IPS DF 4.7 (cell line): ENCODE measurements at regions not wholly inside any gene's neighbourhood (a gene's known extent, or its start where the extent isn't known, plus 50 kb on each side); places are given as distances from the start of the nearest gene placed in this dataset.
"Not testable (repeated sequence)": the region's sequence is repeated elsewhere in the genome, so short reads cannot be mapped to it uniquely, and the experiment has no call there.

Experiments used
- DNase-seq: peaks from one replicate; pipeline ENCODE4 v3.0.0-alpha.2; 2013; ENCODE audit warnings: low spot score; ENCODE audit errors: extremely low read depth

DNA sequence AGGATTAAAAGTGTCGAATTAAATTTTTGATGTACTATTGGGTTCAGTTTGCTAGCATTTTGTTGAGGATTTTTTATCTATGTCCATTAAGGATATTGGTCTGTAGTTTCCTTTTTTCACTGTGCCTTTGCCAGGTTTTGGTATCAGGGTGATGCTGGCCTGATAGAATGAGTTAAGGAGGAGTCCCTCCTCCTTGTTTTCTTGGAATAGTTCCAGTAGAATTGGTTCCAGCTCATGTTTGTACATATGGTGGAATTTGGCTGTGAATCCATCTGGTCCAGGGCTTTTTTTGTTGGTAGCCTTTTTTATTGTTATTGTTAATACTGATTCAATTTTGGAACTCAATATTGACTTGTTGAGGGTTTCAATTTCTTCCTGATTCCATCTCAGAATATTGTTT lies 141.8 kb downstream of the SIM1 start:
- no peak for DNase-seq

DNA sequence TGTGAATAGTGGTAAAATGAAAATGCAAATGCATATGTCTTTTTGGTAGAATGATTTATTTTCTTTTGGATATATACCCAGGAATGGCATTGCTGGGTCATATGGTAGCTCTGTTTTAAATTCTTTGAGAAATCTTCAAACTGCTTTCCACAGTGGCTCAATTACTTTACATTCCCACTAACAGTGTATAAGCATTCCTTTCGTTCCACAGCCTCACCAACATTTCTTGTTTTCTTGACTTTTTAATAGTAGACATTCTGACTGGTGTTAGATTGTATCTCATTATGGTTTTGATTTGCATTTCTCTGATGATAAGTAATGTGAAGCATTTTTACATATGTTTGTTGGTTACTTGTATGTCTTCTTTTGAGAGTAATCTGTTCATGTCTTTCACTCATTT lies 144.0 kb downstream of the SIM1 start:
- no peak for DNase-seq

DNA sequence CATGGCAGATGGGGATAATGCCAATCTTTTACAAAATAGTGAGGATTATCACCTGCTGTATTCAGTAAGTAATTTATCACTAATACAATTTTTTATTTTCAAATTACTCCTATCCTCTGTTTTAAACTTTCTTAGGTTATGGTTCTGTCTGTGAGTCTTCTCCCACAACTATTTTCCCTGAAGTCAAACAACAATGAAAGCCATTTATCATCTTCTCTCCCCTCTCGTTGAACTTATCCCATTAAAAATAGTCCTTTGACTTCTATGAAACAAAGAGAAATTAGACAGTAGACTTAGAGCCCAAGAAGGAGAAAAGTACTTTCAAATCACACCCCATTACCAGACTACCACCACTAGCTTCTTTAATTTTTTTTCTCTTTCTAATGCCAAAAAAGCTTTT lies 147.7 kb downstream of the SIM1 start:
- DNase-seq = no peak

DNA sequence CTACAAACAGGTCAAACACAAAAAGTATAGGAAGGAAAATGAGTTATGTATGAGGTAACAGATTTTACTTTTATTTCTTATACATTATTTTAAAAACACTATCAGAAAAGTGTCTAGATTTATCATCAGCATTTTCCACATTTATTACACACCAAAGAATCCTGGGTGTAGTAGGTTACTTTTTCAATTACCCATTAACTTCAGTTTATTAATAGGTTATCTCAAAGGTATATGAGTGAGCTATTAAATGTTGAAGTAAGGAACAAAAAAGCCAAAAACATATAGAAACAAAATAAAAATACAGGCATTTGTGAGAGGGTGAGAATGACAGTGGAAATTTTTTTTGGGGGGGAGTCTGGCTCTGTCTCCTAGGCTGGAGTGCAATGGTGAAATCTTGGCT lies 150.5 kb downstream of the SIM1 start:
- DNase-seq = no peak

DNA sequence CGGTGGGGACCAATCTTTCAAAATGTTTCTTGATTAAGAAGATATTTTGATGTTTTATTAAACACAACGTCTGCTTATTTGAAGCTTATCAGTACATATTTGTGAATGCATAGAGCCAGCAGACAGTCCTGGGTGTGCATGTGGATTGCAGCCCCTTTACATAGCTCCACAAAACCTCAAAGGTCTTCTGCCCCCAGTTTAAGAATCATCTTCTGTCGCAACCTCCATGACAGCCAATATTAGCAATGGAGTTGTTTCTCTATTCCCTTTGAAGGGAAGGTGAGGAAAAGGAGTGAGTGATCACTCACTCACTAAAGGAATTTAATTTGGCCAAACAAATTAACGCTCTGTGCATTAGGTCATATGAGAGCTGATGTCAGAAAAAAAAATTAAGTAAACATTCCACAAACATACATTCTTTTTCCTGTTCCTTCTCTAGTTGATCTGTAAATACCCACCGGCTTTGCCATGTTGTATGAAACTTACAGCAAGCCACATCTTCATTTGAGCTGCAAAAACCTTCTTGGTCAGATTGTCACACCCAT lies 152.9 kb downstream of the SIM1 start:
- no peak for DNase-seq

DNA sequence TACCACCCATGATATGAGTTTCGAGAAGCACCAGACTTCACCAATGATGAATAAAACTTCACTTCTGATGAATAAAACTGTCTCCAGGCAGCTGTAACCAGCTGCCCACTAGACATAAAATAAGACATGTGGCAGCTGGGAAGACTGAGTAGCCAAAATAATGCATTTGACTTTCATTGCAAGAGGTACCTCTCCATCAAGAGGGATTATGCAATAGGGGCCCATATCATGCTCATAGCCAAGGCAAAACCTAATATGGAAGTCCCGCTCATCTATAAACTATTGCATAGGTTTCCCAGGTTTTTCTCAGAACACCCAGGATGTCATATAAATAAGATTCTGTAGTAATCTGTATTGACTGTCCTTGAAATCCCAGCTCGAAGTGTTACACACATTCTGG lies 155.5 kb downstream of the SIM1 start:
- DNase-seq = no peak

DNA sequence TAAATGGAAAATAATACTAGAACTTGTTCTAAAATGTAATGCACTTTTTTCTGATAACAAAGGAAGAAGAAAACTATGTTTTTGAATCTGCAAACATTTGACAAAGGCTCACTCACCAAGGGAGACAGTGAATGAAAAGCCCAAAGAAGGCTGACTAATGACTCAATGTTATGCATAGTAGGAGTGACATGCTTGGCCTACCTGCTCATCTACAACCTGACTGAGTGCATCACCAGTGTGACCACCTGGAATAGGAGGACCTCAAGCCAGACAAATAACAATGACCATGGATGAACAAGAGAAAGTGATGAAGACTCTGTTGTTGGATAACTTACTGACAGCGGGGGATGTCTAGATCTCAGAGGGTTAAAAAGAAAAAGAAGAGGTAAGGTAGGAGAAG lies 157.2 kb downstream of the SIM1 start:
- no peak for DNase-seq

DNA sequence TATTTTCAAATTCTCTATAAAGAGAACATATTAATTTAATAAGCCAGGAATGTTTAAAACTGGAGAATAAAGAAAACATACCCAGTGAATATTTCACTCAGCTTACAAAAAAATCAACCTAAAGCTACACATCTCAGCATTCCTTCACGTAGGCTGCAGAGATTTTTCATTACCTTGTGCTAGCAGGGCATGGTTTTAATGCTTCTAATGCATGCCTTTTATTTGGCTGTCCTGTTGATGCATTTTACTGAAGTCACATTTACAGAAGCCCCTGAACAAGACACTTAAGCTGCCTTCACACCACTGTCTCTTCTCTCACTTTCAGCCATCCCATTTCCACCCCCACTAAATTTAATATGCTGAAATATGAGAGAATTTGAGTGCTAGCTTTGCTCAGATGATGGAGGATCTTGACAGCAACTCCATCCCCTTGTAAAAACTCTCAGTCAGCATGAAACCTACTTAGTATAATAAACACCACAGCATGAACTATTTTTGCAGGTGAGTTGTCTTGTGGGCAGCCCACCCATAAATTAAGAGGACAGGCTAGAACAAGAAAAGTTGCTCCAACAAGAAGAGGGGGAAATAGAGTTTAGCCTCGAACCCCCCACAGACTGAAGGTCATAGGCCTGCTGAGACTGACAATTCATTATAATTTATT lies 159.4 kb downstream of the SIM1 start:
- DNase-seq = no peak

DNA sequence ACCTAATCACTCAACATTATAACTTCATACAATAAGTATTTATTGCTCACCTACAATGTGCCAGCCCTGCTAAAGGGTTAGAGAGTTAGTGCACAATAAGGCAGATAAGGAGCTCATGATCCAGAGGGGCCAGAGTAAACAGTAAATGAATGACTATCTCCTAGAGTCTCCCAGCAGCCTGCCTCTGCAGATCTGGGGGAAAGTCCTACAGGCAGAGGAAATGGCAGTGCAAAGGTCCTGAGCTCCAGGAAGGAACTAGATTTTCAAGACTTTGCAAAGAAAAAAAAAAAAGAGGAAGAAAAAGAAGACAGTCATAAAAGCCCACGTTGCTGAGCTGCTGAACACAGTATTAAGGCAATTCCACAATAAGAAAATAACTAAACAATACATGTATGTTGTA lies 160.1 kb downstream of the SIM1 start:
- DNase-seq = no peak

DNA sequence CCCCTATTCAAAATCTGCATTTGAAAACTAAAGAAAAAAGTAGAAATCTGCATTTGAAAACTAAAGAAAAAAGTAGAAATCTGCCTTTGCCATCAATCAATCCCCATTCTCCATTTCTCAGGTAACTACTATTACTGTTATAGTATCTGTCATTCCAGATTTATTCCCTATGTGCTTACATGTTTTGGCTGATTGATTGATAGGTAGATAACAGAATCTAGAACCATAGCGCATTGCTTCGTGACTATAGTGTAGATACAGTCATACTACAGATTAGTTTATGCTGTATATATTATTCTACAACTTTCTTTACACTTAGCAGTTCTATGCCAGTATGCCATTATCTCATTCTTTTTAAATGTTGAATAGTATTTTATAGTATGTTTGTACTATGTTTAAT lies 163.0 kb downstream of the SIM1 start:
- DNase-seq = no peak

DNA sequence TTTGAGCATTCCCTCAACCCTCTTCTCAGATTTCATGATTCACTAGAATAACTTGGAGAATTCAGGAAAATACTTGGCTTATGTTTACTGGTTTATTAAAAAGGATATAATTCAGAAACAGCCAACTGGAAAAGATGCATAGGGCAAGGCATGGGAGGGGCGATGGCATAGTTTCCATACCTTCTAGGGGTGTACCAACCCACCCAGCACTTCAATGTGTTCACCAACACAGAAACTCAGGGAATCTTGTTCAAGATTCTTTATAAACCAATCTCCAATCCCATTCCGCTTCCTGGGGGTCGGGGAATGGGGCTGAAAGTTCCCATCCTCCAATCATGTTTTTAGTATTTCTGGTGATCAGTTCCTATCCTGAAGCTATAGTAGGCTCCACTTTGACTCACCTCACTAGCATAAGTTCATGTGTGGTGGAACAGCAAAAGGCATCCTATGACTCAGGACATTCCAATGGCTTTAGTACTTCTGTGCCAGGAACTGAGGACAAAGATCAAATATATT lies 164.4 kb downstream of the SIM1 start:
- DNase-seq = no peak

DNA sequence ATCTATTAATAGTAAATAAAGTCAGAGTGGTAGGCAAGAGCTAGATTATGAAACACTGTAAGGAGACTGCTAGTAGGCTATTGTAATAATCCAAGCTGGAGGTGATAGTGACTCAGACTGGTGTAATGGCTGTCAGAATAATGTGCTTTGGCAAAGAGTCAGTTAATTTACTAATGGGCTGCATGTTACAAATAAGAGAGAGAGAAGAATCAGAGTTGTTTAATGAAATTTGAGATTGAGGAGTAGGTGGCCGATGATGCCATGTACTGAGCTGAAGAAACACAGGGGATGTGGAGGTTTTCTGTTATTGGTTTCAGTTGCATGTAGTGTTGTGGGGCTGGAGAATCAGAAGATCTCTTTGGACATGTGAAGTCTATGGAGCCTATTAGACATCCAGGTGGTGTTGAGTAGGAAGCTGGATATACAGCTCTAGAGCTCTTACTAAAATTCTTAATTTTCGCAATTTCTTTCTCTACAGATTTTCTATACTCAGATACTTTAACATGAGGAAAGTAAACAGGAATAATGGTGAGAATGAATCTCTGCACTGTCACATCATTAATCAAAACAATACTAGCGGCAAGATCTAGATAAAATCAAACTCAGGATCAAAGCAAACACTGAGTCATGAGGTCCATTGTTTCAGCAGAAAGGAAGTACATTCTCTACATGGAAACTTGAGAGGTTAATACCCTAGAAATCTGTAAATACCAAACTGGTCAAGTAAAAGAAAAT lies 167.7 kb downstream of the SIM1 start:
- no peak for DNase-seq

DNA sequence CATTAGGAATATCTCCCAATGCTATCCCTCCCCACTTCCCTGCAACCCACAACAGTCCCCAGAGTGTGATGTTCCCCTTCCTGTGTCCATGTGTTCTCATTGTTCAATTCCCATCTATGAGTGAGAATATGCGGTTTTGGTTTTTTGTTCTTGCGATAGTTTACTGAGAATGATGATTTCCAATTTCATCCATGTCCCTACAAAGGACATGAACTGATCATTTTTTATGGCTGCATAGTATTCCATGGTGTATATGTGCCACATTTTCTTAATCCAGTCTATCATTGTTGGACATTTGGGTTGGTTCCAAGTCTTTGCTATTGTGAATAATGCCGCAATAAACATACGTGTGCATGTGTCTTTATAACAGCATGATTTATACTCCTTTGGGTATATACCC lies 169.5 kb downstream of the SIM1 start:
- DNase-seq = not testable (repeated sequence)

DNA sequence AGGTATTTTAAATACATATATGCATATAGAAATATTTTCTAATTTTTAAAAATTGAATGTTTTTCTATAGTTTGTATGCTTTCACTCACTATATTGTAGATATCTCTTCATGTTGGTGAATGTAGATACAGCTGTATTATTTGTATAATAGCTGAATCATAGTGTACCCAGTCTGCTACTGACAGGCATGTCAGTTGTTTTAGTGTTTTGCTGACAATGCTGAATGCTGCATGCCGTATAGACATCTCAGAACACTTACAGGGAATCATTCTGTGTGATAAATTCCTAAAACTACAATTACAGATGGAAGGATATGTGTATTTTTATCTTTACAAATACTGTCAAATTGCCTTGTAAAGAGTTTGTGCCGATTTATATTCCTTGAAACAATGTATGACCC lies 175.4 kb downstream of the SIM1 start:
- DNase-seq = no peak

DNA sequence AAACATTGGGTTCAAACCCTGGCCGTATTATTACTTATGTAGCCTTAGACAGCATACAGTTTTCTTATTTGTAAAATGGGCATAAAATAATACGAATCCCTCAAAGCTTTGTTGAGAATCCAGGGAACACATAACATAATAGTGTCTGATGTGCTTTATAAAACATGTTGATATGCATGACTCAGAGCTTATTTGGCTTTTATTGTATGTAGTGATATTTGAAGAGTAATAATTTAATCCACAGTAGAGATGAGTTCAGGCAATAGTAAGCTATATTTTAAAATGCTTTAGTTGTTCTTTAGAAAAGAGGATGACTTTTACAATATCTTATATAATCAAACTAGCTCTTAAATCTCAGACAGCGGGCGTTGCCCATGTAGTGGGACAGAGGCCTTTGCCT lies 176.4 kb downstream of the SIM1 start:
- no peak for DNase-seq

DNA sequence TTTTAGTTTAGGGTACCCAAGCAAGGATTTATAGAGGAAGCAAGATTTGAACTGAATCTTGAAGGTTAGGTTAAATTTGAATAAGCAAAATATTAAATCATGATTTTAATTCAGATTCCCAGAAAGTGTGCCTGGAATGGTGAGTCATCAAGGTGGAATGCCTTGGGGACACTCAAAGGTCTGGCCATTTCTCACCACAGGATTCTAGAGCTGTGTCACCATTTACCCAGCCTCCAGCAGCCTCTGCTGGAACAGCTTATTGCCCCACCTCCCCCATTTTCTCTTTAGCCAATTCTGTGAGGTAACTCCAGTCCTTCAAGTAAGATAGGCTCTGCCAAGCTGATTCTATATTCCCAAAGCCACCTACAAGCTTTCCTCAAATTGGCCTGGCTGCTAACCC lies 181.4 kb downstream of the SIM1 start:
- no peak for DNase-seq

DNA sequence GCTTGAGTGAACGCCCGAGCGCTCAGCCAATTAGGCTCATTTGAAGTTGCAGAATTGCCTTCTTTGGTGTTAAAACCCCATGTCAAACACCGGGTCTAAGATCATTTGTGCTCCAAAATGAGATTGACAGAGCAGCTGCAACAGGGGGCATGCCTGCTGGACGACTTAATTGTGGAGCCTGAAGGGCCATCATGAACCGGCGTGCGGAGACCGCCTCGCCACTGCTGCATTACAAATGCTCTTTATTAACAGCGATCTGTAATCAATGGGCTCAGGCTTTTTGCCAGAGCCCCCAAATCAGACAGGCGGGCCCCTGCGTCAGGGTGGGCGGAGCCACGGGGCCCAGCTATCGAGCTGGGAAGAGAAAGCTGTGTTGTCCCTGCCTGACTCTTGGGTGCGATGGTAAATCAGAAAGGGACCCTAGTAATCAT lies 183.2 kb downstream of the SIM1 start:
- DNase-seq = no peak

DNA sequence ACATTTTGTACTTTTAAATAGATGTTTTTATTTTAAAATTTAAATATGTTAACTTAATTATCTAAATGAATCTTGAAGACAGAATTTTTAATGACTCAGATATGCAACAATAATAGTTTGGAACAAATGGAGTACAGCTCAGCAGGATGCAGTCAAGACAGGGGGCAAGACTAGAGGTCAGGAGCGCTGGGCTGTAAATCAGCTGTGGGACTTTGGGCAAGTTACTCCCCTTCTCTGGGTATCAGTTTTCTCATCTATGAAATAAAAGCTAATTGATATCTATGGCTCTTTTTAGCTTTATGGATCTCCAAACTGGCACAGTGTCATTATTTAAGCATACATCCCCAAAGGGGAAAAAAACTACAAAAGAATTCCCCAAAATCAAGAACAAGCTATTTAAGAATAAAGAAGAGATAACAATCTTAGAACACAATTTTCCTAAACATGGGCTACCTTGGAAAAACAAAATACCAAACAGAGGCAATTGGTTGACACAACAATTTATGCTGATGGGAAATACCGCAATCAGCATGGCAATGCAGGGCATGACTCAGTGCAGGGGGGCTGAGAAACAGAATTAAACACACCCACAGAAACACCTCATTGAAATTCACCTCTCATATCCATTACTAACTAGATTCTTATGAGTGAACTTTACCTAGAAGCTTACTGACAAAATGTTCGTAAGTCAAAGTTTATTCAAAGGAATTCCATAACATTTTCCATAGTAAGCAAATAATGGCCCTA lies 188.2 kb downstream of the SIM1 start:
- DNase-seq = no peak

DNA sequence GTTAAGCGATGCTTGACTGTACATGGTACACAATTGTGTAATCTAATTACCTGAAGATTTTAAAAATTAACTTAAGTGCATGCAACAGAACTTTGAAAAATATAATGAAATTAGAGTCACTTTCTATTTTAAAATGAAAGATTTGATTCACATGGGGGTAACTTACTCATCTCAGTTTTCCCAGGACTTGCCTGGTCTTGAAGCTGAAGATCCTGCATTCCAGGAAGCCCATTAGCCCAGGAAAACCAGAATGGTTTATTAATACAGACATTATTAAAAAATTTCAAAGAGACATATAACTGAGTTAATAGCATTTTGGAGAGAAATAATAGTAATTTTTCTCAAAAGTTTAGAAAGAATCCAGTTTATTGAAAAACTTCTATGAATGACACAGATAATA lies 190.6 kb downstream of the SIM1 start:
- DNase-seq = no peak

DNA sequence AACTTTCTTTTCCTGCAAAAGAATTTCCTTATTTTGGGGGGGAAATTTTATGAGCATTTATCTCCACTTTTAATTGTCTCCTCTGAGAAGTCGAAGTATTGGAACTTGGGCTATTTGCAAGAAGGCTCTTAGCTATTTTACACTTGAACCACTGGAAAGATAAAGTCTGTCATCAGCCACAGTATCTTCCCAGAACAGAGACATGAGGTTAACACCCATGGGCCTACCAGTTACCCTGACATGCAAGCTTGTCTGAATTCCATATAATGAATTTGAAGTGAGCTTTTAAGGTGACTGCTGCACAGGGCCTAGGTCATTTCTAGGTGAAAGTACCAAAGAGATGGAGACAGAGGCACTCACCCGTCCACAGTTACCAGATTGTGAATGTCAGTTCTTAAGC lies 193.1 kb downstream of the SIM1 start:
- DNase-seq = no peak

DNA sequence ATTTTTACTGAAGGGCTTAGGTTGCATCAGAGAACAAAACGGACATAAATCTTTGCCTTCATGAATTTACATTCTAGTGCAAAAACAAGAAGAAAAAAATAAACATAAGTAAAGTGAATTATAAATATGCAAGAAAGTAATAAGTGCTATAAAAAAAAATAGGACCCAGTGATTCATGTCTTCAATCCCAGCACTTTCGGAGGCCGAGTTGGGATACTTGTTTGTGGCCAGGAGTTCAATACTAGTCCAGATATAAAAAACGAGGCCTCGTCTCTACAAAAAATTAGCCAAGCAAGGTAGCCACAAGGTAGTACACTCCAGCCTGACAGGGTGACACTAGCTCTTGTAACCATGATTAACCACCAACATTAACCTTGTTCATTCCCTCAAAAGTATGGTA lies 193.5 kb downstream of the SIM1 start:
- no peak for DNase-seq

DNA sequence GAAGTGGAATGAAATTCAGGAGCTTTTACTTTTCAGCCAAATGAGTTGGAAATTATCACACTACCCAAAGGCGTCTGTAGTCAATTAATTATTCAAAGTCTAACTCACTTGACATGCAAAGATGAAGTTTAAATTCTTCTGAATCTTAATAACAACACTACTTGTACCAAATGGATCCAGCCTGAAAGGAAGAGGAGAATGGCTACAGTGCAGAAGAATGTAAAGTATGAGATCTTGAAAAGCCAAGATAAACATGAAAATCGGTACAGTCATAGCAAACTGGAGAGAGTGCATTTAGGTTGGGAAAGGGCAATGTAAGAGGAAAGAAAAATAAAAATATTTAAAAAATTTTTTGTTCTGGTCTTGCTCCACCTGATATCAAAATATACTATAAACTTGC lies 195.5 kb downstream of the SIM1 start:
- no peak for DNase-seq
